ENCODE measurements at regions not wholly inside any gene's neighbourhood (a gene's known extent, or its start where the extent isn't known, plus 50 kb on each side); places are given as distances from the start of the nearest gene placed in this dataset.

DNA sequence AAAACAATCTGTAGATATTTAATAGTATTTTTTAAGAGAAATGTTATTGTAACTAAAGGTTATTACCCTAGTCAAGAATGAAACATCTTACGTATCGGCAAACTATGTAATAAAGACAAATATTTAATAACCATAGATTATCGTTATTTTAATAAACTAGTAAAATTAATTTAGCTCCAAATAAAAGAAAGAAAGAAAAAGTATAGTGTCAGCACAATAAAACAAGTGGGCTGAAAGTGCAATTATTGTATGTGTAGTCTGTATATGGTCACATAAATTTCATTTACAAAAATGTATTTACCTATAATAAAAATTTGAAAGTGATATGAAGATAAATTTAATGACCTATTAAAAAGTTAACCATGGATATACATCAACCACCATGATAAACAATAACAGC, 1258.4 kb upstream of the MIR17HG start:
- no peak for DNase-seq (ENCODE audit: low read depth)

DNA sequence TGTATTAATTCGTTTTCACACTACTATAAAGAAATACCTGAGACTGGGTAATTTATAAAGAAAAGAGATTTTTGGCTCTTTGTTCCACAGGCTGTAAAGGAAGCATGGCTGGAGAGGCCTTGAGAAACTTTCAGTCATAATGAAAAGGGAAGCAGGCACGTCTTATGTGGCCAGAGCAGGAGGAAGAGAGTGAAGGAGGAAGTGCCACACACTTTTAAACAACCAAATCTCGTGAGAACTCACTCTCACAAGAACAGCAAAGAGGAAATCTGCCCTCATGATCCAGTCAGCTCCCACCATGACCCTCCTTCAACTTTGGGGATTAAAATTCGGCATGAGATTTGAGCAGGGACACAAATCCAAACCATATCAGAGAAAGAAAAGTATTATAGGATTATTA, 1255.9 kb upstream of the MIR17HG start:
- DNase-seq (ENCODE audit: low read depth) = no peak

DNA sequence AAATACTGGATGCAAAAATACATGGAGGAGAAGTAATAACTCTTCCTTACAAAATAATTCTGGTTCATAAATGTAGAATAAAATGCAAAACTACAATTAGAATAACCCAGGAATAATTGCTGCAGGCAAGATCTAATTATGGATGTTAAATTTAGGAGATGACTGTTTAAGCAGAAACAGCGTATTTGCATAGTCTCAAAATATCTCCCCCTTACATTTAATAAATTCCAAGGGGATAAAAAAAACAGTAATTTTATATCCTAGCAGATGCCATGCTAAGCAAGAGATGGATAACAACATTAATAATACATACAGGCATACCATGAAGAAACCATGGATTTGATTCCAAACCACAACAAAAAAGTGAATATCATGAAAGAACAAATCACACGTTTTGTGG, 1253.1 kb upstream of the MIR17HG start:
- no peak for DNase-seq (ENCODE audit: low read depth)

DNA sequence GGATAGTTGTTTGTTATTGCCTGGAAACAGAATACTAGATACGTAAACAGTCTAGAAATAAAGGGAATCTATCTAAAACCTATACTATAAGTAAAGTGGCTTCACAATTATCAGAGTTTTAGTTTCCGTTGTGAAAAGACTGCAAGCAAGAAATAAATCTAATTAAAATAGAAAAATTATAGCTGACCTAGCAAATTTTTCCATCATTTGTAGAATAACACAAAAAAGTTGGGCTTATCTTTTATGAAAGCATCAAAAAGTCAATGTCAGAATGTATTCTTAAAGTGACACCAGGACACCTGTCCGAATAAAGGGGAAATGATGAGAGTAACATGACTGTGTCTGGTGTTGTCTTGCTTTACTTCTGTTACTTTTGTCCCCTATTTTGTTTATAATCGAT, 1248.9 kb upstream of the MIR17HG start:
- no peak for DNase-seq (ENCODE audit: low read depth)

DNA sequence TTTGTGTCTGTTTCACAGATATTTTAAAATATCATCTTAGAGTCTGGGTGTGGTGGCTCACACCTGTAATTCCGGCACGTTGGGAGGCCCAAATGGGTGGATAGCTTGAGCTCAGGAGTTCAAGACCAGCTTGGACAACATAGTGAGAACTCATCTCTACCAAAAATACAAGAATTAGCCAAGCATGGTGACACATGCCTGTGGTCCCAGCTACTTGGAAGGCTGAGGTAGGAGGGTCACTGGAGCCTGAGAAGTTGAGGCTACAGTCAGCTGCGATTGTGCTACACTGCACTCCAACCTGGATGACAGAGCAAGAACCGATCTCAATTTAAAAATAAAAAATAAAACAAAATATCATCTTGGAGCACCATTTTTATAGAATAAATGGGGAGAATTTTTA, 1247.6 kb upstream of the MIR17HG start:
- no peak for DNase-seq (ENCODE audit: low read depth)

DNA sequence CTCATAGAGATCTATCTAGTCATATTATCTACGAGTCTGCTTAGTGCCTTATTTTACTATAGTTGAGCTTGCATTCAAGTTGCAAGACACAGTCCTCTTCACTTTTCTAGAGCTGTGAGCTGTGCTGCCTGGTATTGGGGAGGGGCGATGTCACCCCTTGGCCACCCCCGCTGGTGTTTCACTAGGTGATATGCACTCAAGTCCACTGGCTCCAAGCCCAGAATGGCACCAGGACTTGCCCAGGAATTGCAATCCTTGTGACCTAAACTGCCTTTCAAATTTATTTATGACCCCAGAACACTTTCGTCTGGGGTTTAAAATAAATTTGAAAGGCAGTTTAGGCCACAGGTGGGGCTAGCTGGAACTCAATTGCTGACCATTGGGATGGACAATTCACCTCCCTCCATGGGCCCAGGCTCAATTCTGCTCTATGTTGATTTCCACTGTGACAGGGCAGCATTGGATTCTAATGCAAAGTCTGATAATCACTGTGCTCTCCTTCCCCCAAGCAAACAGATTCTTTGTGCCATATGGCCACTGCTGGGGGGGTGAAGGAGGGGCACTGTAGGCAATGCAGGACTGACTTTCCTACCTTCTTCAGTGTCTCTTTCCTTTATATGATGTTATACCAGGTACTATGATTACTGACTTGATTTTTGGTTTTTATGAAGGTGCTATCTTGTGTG, 1244.2 kb upstream of the MIR17HG start:
- DNase-seq (ENCODE audit: low read depth) = no peak

DNA sequence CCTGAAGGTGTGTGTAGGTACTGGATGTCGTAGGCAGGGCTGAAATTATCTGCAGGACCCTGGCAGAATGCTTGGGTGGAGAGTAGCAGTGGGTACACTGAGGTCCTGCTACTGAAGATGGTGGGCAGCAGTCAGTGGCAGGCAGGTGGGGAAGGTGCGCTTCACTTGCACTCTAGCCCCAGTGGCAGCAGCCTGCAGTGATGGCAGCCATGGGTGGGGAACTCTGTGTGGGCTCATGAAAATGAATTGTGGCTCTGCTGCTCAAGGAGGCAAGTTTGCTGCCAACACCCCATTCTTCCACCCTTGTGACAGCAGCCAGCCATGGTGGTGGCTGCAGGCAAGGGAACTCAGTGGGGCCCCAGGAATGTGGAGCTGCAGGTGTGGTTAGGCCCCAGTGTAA, 1242.7 kb upstream of the MIR17HG start:
- DNase-seq (ENCODE audit: low read depth) = no peak

DNA sequence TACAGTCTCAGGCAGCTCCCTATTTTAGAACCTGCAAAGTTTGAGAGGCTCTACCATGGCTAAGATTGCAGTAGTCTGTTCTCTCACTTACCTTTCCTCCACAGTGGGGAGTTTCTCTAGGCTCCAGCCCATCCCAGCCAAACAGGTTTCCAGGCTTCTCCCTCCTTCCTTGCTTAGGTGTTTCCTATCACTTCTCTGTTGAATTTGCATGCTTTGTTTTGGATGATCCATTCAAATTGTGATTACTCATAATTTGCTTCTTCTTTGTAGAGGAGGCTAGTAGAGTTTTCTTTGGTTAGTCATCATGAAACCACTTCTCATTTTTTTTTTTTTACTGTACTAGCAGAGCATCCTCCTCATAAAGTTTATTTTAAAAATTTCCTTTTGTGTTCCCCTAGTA, 1242.2 kb upstream of the MIR17HG start:
- peak; percentile 21 for DNase-seq (ENCODE audit: low read depth)

DNA sequence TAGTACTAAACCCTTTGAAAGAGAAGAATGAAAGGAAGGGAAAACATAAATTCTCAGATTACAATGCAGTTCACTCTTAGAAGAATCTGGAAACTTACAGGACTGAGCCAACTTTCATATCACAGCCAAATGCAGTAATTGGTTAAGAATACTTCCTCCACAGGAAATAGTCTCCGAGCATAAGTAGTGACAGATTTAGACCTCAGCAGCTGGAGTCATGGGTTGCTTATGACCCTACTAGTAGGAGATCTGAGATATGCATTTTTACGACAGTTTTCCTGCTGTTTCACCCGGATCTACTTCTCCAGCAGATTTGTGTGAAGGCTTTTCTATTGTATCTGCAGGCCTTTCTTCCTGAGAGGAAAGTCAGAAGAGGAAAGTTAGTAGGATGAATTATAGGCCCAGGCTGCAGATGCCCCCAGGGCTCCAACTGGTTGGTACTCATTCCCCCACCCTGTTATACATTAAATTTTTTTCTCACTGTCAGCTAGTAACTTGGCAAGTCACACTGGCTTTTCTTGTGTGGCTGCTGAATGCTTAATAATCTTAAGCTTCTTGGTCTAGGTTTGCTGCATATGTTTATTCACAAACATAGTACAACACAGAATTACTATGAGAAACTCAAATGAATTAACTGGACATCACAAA, 1241.5 kb upstream of the MIR17HG start:
- DNase-seq (ENCODE audit: low read depth) = peak; percentile 32

DNA sequence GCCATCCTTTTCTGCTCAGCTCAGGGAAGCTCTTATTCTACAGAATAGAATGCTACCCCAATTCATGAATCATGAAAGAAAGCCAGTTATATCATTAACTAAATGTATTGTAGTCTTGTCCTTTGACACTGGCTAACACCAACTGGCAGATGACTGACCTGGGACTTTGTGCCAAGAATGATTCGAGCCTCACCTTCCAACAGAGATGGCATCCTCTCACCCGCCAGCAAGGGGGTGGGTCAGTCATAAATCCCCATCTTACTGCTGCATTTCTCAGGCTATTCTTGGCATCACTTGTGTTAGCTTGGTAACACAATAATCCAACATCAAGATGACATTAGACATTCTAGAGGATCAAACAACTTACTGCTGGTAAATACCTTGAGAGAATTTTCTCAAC, 1239.8 kb upstream of the MIR17HG start:
- no peak for DNase-seq (ENCODE audit: low read depth)

DNA sequence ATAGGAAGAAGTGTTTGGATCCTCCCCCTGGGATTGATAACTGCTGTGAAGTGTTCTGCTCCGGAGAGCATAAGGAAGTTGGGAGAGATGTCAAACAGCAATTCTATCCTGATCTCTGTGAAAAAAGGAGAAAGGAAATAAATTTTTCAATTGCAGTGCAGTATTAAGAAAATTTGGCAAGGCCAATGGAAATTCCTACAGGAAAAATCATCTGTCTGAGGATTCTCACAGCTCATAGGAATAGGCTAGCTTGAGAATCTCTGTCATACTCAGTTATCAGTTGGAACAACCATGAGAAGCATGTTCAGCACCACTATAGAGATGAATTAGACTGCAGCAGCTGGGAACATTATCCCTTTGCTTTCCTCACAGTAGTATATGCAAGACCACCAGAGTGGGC, 1238.9 kb upstream of the MIR17HG start:
- no peak for DNase-seq (ENCODE audit: low read depth)

DNA sequence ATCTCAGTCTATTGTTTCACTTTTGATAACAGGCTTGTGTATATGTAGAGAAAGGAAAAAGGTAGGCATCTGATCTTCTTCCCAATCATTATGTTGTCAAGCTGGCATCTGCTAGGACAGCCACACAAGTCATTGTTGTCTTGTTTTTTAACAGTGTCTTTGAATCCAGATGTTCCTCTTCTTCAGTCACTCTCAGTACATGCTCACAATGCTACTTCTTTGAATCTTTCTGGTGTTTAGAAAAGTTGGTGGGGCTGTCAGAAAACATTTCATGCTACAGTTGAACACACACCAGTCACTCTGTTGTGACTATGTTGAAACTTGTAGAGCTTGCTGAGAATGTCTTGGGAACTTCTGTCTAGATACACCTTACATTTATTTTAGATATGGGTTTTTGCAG, 1231.4 kb upstream of the MIR17HG start:
- no peak for DNase-seq (ENCODE audit: low read depth)

DNA sequence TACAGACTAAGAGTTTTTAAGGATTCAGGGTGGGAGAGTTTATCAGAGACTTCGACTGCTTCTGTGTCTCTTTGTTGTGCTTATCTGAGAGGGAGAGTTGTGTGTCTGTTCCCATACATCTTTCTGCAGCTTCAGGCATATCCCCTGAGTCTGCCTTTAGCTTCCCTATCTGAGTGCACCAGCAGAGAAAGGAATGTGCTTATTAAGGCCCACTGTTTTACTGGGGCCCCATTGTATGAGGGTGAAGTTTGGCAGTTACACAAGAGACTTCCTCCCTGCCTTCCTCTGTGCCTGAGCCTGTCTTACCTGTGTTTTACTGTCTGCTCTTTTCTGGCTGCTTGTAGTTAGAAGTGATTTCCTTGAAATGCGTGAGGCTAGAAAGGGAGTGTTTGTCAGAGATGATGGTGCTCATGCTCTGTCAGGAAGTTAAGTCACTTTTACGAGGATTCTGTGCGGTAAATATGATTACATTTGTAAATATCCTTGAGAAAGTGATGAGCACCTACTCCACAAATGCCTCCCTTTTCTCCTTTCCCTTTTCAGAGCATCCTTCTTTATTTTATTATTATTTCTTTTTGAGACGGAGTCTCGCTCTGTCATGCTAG, 1228.9 kb upstream of the MIR17HG start:
- DNase-seq (ENCODE audit: low read depth) = no peak

DNA sequence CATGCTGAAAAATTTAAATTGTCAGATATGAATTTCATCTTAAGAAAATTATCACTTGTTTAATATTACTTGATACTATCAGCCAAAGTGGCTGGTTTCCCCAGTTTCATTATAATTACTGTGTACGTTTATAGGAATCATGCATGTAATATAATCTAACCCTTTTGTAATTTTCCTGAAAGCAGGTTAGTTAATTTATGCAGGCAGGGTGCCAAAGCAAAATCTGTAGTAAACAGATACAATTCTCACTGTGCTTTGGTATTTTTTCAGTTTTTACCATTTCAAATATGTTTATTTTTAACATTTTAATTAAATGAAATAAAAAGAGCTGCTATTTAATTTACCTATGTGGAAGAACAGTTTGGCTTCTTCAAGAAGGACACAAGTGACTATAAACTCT, 1227.5 kb upstream of the MIR17HG start:
- no peak for DNase-seq (ENCODE audit: low read depth)

DNA sequence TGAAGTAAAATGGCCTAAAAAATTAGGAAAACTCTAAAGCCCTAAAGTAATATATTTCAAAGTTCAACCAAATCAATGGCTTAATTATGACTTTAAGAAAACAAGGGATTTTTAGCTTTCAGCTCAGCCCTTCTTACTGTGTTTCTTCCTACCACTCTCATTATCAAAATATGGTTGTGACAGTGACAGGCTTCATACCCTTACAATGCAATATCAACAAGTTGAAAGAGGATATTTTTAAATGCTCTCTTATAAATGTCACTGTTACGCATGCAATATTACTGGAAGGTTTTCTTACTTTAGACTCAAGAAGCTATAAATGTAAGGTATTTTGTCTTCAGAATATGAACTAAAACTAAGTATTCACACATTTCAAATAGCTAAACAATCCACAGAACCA, 1225.7 kb upstream of the MIR17HG start:
- no peak for DNase-seq (ENCODE audit: low read depth)

DNA sequence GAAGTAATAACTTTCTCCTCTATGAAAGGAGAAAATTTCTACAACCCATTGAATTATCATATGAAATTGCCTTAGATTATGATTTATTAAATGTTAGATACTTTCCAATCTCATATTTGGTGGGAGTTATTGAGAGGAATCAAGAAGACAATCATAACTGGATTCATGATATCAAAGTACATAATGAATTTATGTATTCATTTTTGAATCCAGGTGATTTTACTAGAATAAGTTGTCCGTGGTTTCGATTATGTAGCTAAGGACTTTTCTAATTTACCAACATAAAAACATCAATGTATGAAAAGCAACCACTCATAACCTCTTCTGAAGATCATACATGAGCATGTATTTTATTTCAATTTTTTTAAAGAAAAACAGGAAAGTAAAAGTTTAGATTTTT, 1225.0 kb upstream of the MIR17HG start:
- no peak for DNase-seq (ENCODE audit: low read depth)

DNA sequence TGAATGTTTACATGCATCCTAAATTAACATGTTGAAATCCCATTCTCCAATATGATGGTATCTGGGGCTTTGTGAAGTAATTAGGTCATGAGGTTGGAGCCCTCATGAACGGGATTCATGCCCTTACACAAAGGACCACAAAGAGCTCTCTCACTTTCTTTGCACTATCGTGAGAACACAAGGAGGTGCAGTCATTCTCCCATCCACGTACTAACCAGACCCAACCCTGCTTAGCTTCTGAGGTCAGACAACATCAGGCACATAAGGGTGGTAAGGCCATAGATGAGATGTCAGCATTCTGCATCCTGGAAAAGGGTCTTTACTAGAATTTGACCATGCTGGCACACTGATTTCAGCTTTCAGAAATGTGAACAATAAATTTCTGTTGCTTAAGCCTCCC, 1211.9 kb upstream of the MIR17HG start:
- DNase-seq (ENCODE audit: low read depth) = no peak

DNA sequence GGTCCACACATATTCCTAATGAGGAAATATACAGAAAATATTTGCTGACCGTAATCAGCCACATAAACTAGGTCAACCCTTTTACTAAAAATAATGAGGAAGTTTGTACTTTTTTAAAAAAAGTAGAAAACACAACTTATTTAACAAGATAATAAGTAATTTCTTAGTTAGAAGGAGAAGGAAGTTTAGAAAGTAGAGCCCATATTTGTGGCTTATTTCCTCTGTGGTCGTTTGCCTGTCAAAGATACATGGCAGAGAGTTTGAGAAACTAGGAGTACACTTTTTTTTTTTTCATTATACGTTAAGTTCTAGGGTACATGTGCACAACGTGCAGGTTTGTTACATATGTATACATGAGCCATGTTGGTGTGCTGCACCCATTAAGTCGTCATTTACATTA, 1205.2 kb upstream of the MIR17HG start:
- DNase-seq (ENCODE audit: low read depth) = no peak

DNA sequence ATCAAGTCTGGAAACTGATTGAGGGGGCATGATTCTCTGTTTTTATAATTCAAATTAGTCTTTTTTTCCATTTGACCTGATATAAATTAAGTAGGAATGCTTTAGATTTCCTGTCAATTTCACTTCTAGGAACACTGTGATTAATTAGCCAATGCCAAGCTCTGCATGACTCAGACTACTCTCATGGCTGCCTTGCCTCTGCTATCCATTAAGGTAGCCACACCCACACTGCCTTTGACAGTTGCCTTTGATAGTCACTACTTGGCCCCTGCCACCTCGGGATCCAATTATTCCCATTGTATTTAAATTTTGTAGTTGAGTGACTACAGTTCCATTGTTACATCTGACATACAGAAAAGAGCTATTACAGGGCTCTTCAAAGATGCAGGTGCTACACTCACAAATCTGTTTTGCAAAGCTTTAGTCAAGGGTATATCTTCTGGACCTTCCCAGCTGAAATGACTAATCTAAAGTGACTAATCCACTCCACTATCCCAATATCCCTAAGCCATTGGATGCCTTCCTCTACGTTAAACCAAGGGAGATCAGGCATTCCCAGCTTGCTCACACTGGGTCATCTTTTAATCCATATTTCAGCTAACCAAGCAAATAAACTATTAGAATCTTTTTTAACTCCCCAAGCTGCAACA, 1193.1 kb upstream of the MIR17HG start:
- no peak for DNase-seq (ENCODE audit: low read depth)

DNA sequence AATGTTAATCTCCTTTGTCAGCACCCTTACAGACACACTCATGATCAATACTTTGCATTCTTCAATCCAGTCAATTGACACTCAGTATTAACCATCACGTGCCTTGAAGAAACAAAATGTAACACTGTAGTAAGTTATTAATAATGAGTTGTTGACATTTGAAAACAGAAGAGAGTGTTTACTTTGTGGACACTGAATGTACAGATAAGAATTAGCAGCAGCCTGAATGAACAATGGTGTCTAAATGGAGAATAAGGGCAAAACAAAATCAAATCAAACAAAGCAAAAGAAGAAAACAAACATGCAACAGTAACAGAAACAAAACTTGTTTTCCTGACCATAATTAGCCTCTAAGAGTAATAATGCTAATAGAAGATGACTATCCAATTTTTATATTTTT, 1191.1 kb upstream of the MIR17HG start:
- no peak for DNase-seq (ENCODE audit: low read depth)

DNA sequence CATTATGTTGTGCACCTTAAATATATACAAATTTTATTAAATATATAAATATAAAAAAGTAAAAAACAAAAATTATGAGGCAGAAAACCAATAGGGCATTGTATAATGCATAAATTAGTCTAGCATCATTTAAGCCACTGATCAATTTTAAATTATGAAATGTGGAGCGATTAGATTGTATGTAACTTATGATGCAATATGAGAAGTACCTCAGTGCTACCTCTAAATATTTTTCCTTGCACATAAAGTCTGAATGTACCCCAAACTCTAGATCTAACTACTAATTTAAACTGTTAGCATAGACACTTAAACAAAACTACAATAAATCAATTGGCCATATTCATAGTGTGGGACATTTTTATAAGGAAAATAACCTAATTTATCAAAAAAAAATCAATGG, 1178.5 kb upstream of the MIR17HG start:
- DNase-seq (ENCODE audit: low read depth) = no peak

DNA sequence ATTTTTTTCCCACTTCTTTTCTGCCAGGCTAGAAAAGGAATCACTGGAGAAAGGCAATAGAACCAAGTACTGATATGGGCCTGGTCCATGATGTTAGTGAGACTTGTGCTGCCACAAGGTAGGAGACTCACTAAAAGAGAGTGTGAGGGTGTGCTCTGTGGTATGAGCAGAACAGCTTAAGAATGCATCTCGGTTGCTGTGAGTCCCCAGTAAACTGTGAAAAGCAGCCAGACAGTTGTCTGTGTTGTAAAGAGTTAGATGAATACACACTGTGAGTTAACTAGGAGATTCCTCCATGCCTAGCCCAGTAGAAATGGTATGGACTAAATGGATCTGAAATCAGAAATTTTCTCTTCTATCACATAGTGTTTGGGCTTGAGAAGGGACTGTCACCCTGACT, 1177.3 kb upstream of the MIR17HG start:
- DNase-seq (ENCODE audit: low read depth) = no peak

DNA sequence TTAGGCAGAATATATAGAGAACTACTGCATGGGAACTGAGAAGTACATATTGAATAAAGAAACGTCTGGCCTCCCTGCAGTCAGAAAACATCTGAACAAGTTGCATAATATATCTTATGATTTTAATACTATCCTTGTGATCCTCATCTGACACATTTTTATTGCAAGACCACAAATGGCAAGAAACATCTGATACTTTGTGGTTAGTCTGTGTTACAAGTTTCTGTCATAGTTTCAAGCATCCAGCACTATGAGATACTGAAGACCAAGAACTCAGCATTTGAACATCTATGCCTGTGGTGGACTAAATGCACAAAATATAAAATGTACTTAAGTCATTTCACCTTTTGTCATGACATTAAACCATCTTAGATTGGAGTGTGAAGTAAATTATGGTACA, 1175.8 kb upstream of the MIR17HG start:
- DNase-seq (ENCODE audit: low read depth) = no peak

Measured in GM04503 (cell line).